Neural progenitor cell (in vitro differentiated cells): ENCODE measurements at regions not wholly inside any gene's neighbourhood (a gene's known extent, or its start where the extent isn't known, plus 50 kb on each side); places are given as distances from the start of the nearest gene placed in this dataset.

Source experiments
- EZH2 ChIP-seq: fragments of 200-600 bp; sonication (generic); IDR thresholded peaks from 2 replicates; pipeline ENCODE4 v1.6.1; 2017; ENCODE audit warnings: antibody characterized with exemption, mild to moderate bottlenecking, moderate library complexity
- TF ChIP-seq, protein P1 (sequence below): fragments of 200-600 bp; sonication (generic); IDR thresholded peaks from 2 replicates; pipeline ENCODE4 v1.5.1; 2017; ENCODE audit warnings: antibody characterized with exemption, mild to moderate bottlenecking

DNA sequence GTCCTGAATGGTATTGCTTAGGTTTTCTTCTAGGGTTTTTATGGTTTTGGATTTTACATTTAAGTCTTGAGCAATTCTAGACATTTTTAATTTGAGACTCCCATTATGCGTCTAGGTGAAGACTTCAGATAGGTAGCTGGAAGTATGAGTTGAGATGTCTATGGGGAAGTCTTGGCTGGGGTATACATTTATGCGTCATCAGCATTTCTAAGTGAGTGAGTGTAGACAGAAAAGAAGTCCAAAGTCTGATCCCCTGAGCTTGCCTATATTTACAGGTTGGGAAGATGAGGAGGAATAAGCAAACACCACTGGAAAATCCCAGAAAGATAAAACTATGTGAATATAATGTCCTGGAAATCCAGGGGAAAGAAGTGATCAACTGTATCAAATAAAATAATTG is 68.9 kb downstream of the KCNJ2 start:
- TF ChIP-seq, protein P1, sequence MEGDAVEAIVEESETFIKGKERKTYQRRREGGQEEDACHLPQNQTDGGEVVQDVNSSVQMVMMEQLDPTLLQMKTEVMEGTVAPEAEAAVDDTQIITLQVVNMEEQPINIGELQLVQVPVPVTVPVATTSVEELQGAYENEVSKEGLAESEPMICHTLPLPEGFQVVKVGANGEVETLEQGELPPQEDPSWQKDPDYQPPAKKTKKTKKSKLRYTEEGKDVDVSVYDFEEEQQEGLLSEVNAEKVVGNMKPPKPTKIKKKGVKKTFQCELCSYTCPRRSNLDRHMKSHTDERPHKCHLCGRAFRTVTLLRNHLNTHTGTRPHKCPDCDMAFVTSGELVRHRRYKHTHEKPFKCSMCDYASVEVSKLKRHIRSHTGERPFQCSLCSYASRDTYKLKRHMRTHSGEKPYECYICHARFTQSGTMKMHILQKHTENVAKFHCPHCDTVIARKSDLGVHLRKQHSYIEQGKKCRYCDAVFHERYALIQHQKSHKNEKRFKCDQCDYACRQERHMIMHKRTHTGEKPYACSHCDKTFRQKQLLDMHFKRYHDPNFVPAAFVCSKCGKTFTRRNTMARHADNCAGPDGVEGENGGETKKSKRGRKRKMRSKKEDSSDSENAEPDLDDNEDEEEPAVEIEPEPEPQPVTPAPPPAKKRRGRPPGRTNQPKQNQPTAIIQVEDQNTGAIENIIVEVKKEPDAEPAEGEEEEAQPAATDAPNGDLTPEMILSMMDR = no peak
- no peak for TF ChIP-seq EZH2
